Ovary (tissue), 3 donors: ENCODE measurements at regions not wholly inside any gene's neighbourhood (a gene's known extent, or its start where the extent isn't known, plus 50 kb on each side); places are given as distances from the start of the nearest gene placed in this dataset.

Experiments
- EP300 ChIP-seq: sonication (generic); formaldehyde crosslinking; IDR thresholded peaks from one replicate; pipeline ENCODE4 v1.6.1; 2017; ENCODE audit warnings: antibody characterized with exemption
- POLR2A ChIP-seq: fragments of 450-650 bp; IDR thresholded peaks from one replicate; pipeline ENCODE4 v1.6.1; 2017; ENCODE audit warnings: antibody characterized with exemption, mild to moderate bottlenecking, moderate library complexity
- TF ChIP-seq, protein P1 (sequence below), 3 donors: fragments of 450-650 bp in 2 of 3; fragments of 200-600 bp in 1 of 3; IDR thresholded peaks; one replicate each; pipeline versions ENCODE4 v1.5.1 to v1.8.0; 2016 to 2022; ENCODE audit warnings: antibody characterized with exemption in 3 of 3, mild to moderate bottlenecking in 1 of 3
- donor health status: DM: no; HTN: no; CAD: no.

GRCh38 chr3:139252719-139253118 is 91.1 kb upstream of the MRPS22 start:
- TF ChIP-seq, protein P1, sequence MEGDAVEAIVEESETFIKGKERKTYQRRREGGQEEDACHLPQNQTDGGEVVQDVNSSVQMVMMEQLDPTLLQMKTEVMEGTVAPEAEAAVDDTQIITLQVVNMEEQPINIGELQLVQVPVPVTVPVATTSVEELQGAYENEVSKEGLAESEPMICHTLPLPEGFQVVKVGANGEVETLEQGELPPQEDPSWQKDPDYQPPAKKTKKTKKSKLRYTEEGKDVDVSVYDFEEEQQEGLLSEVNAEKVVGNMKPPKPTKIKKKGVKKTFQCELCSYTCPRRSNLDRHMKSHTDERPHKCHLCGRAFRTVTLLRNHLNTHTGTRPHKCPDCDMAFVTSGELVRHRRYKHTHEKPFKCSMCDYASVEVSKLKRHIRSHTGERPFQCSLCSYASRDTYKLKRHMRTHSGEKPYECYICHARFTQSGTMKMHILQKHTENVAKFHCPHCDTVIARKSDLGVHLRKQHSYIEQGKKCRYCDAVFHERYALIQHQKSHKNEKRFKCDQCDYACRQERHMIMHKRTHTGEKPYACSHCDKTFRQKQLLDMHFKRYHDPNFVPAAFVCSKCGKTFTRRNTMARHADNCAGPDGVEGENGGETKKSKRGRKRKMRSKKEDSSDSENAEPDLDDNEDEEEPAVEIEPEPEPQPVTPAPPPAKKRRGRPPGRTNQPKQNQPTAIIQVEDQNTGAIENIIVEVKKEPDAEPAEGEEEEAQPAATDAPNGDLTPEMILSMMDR (IDR thresholded peaks at IDR 0.05), result no peak
- TF ChIP-seq EP300 (no peak), POLR2A (no peak)
